ENCODE measurements at regions not wholly inside any gene's neighbourhood (a gene's known extent, or its start where the extent isn't known, plus 50 kb on each side); places are given as distances from the start of the nearest gene placed in this dataset.

DNA sequence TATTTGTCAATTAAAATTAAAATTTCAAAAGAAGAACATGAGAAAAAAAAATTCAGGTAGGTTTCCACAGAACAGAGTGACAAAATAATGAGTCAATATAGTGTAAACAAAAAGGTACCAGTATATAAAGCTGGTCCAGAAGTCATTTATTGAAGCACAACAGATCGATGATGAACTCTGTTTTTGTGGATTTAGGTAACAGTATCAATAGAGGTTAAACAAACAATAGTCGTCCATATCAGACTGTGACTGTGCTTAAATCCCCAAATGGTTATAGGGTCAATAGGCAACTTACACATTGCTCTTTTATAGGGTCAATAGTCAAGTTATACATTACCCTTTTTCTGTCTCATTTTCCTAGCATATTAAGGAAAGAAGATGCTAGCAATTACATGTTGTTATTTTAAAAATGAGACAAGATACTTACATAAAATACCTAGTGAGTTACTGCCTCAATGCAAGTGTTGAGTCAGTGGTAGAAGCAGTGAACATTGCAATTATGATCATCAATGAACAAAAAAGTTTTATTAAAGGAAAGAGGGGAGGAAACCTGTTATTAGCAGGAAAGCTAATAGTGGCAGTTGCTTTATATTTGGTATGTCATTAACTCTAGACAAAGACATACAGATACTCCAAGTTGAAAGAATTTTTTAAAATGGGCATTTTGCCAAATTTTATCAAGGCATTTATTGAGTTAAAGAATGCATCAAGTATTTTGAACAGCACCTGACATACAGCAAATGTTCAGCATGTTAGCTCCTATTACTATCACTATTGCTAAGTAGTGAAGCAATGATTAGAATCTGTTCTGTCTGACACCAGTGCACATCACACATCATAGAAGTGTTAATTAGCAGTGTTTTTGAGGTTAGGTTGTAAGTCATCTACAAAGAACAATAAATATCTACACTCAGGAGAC lies 102.9 kb downstream of the CCER1 start:
- no peak for TF ChIP-seq POLR2AphosphoS5 (IDR thresholded peaks at IDR 0.05)
- TF ChIP-seq, protein P1, sequence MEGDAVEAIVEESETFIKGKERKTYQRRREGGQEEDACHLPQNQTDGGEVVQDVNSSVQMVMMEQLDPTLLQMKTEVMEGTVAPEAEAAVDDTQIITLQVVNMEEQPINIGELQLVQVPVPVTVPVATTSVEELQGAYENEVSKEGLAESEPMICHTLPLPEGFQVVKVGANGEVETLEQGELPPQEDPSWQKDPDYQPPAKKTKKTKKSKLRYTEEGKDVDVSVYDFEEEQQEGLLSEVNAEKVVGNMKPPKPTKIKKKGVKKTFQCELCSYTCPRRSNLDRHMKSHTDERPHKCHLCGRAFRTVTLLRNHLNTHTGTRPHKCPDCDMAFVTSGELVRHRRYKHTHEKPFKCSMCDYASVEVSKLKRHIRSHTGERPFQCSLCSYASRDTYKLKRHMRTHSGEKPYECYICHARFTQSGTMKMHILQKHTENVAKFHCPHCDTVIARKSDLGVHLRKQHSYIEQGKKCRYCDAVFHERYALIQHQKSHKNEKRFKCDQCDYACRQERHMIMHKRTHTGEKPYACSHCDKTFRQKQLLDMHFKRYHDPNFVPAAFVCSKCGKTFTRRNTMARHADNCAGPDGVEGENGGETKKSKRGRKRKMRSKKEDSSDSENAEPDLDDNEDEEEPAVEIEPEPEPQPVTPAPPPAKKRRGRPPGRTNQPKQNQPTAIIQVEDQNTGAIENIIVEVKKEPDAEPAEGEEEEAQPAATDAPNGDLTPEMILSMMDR (IDR thresholded peaks at IDR 0.05) = no peak
- no peak for TF ChIP-seq POLR2A (IDR thresholded peaks at IDR 0.05)
- no peak for TF ChIP-seq EP300 (IDR thresholded peaks at IDR 0.05)

Measured in gastroesophageal sphincter (tissue), 3 donors.